Spleen (tissue), 7 donors: ENCODE measurements at regions not wholly inside any gene's neighbourhood (a gene's known extent, or its start where the extent isn't known, plus 50 kb on each side); places are given as distances from the start of the nearest gene placed in this dataset.

Source experiments
- POLR2A ChIP-seq, 3 donors: fragments of 450-650 bp; IDR thresholded peaks; one replicate each; pipeline ENCODE4 v1.5.1; 2017; ENCODE audit warnings: antibody characterized with exemption in 3 of 3, mild to moderate bottlenecking in 1 of 3
- POLR2AphosphoS5 ChIP-seq, 3 donors: sonication (generic); formaldehyde crosslinking; IDR thresholded peaks; one replicate each; pipeline ENCODE4 v1.5.1; 2017; ENCODE audit warnings: antibody characterized with exemption in 3 of 3
- TF ChIP-seq, protein P1 (sequence below), 11 experiments: fragments of 200-600 bp in 7 of 11; fragments of 450-650 bp in 4 of 11; sonication (generic) in 4 of 11; IDR thresholded peaks in 8 of 11; conservative IDR thresholded peaks in 3 of 11; 1 replicate in 7 of 11; 2 replicates in 4 of 11; pipeline versions ENCODE4 v1.4.0 to v1.8.0; 2016 to 2021; ENCODE audit warnings: antibody characterized with exemption in 11 of 11, inconsistent platforms in 4 of 11, mild to moderate bottlenecking in 1 of 11
- donor health status: DM: no; HTN: no; CAD: no; lungs with moderate emphysema.
- donor health status: DM: no; HTN: no; CAD: no.
- donor health status: DM: no; HTN: no; CAD: no.

DNA sequence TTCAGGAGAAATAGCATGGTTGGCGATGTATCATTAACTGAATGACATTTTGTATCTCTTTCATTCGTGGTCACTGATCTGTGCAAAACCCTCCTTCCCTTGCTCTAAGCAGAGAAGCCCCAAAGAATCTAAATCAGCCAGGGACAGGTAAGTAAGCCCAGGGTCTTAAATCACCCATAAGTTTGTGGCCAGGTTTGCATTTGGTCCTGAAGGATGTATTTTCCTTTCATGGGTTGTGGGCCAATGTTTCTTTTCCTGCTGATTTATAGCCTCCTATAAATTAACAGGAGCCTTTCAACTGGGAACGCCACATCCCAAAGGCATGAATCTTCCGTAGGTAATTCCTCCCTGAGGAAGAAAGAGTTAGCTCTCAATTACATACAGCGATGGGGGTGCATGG lies 217.5 kb upstream of the TNC start:
- no peak for TF ChIP-seq POLR2A (IDR thresholded peaks at IDR 0.05)
- TF ChIP-seq, protein P1, sequence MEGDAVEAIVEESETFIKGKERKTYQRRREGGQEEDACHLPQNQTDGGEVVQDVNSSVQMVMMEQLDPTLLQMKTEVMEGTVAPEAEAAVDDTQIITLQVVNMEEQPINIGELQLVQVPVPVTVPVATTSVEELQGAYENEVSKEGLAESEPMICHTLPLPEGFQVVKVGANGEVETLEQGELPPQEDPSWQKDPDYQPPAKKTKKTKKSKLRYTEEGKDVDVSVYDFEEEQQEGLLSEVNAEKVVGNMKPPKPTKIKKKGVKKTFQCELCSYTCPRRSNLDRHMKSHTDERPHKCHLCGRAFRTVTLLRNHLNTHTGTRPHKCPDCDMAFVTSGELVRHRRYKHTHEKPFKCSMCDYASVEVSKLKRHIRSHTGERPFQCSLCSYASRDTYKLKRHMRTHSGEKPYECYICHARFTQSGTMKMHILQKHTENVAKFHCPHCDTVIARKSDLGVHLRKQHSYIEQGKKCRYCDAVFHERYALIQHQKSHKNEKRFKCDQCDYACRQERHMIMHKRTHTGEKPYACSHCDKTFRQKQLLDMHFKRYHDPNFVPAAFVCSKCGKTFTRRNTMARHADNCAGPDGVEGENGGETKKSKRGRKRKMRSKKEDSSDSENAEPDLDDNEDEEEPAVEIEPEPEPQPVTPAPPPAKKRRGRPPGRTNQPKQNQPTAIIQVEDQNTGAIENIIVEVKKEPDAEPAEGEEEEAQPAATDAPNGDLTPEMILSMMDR (IDR thresholded peaks at IDR 0.05 in 8 of 11, conservative IDR thresholded peaks at IDR 0.05 in 3 of 11) = no peak
- no peak for TF ChIP-seq POLR2AphosphoS5 (IDR thresholded peaks at IDR 0.05)
